ENCODE measurements at regions not wholly inside any gene's neighbourhood (a gene's known extent, or its start where the extent isn't known, plus 50 kb on each side); places are given as distances from the start of the nearest gene placed in this dataset.

DNA sequence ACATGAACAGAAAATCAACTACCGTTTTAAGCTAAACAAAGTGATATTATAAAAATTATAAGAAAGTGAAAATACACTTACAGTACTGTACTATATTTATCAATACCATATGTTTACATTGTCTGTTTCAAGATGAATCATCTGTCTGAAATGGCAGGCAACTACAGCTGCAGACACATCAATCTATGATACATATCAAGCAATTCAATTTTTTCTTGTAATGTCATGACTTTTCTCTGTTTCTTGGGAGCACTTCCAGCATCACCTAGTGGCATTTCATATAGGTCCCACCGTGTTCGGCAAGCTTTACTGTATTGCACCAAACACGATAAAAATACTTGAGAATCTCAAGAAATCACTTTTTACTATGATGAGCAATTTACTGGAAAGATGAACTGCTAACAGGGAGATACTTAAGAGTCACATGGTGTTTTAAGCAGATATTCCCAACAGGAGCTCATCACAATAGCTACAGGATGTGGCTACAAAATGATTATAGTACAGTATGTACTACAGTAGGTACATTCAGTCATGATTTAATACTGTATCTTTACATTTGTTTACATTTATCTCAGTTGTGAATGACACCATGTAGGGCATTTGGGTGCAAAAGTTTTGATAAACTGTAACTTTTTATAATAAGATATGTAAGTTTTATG, 207.4 kb downstream of the ADAM29 start:
- TF ChIP-seq POLR2A (IDR thresholded peaks at IDR 0.05; ENCODE audit: low read length) (no peak), GATA1 (IDR thresholded peaks at IDR 0.05; ENCODE audit: low read depth, low read length) (no peak)

Data from erythroblast (primary cell).